CD14-positive monocyte (primary cell): ENCODE measurements at regions not wholly inside any gene's neighbourhood (a gene's known extent, or its start where the extent isn't known, plus 50 kb on each side); places are given as distances from the start of the nearest gene placed in this dataset.

ENCODE experiments used
- DNase-seq, 3 donors: peaks; one replicate each; pipeline ENCODE4 v3.0.0-alpha.2; 2011 to 2022
- H2AFZ ChIP-seq: 2 replicates; pipeline ENCODE4 v1.6.0; 2012; ENCODE audit warnings: mild to moderate bottlenecking, low read depth, low read length, inconsistent platforms; ENCODE audit not compliant: insufficient read depth, poor library complexity, severe bottlenecking
- H3K27ac ChIP-seq, 2 donors: 1 replicate in 1 of 2; 2 replicates in 1 of 2; pipeline ENCODE4 v1.5.1; 2012 to 2013; ENCODE audit warnings: low read length in 2 of 2, control low read depth in 1 of 2, inconsistent platforms in 1 of 2, low read depth in 1 of 2, mild to moderate bottlenecking in 1 of 2
- H3K27me3 ChIP-seq, 2 donors: one replicate each; pipeline versions ENCODE4 v1.6.0 to v1.6.1; 2011 to 2013; ENCODE audit warnings: low read length in 2 of 2; ENCODE audit not compliant: control insufficient read depth in 2 of 2, insufficient read depth in 2 of 2
- H3K36me3 ChIP-seq, 2 donors: replicated peaks in 1 of 2; 1 replicate in 1 of 2; 2 replicates in 1 of 2; pipeline versions ENCODE4 v1.5.1 to v1.6.1; 2012 to 2013; ENCODE audit warnings: low read length in 2 of 2, control low read depth in 1 of 2, inconsistent platforms in 1 of 2, mild to moderate bottlenecking in 1 of 2; ENCODE audit not compliant: insufficient read depth in 2 of 2, control insufficient read depth in 1 of 2
- H3K4me1 ChIP-seq, 2 donors: 1 replicate in 1 of 2; 2 replicates in 1 of 2; pipeline versions ENCODE4 v1.5.1 to v1.6.1; 2012 to 2013; ENCODE audit warnings: low read length in 2 of 2, control low read depth in 1 of 2, inconsistent platforms in 1 of 2, mild to moderate bottlenecking in 1 of 2, moderate library complexity in 1 of 2; ENCODE audit not compliant: insufficient read depth in 2 of 2, control insufficient read depth in 1 of 2
- H3K4me2 ChIP-seq: replicated peaks from 2 replicates; pipeline ENCODE3; 2012; ENCODE audit warnings: low read length, moderate library complexity, mild to moderate bottlenecking; ENCODE audit not compliant: poor library complexity, severe bottlenecking; ENCODE audit errors: extremely low read depth
- H3K4me3 ChIP-seq, 3 experiments: fragments of 200-600 bp in 1 of 3; sonication (generic) in 1 of 3; replicated peaks in 1 of 3; 1 replicate in 2 of 3; 2 replicates in 1 of 3; pipeline ENCODE4 v1.5.1; 2011 to 2013; ENCODE audit warnings: low read length in 3 of 3, mild to moderate bottlenecking in 3 of 3, control low read depth in 2 of 3, low read depth in 2 of 3, inconsistent platforms in 1 of 3, moderate library complexity in 1 of 3
- H3K79me2 ChIP-seq: 2 replicates; pipeline ENCODE4 v1.6.0; 2012; ENCODE audit warnings: mild to moderate bottlenecking, control low read depth, inconsistent platforms, low read length, moderate library complexity; ENCODE audit not compliant: insufficient read depth
- H3K9ac ChIP-seq: 2 replicates; pipeline ENCODE4 v1.6.0; 2017; ENCODE audit warnings: low read length, mild to moderate bottlenecking; ENCODE audit not compliant: insufficient read depth, poor library complexity, severe bottlenecking
- H3K9me3 ChIP-seq, 2 donors: replicated peaks in 1 of 2; 1 replicate in 1 of 2; 2 replicates in 1 of 2; pipeline versions ENCODE4 v1.5.1 to v1.6.1; 2012 to 2013; ENCODE audit warnings: low read length in 2 of 2, control low read depth in 1 of 2; ENCODE audit not compliant: control insufficient read depth in 1 of 2, insufficient read depth in 1 of 2
- H4K20me1 ChIP-seq: 2 replicates; pipeline ENCODE4 v1.6.0; 2012; ENCODE audit warnings: mild to moderate bottlenecking, low read length, control low read depth, moderate library complexity; ENCODE audit not compliant: insufficient read depth
- H3K27ac Mint-ChIP-seq, 7 donors: one replicate each; pipeline ENCODE4 v1.8.0; 2020; ENCODE audit warnings: mild to moderate bottlenecking in 7 of 7, mixed read lengths in 7 of 7, moderate library complexity in 6 of 7, inconsistent platforms in 2 of 7
- H3K27me3 Mint-ChIP-seq, 3 donors: one replicate each; pipeline ENCODE4 v1.8.0; 2021 to 2022; ENCODE audit warnings: low read depth in 3 of 3, mild to moderate bottlenecking in 3 of 3, mixed read lengths in 3 of 3, moderate library complexity in 3 of 3, inconsistent platforms in 1 of 3
- H3K36me3 Mint-ChIP-seq, 2 donors: one replicate each; pipeline ENCODE4 v1.8.0; 2020; ENCODE audit warnings: mixed read lengths in 2 of 2, inconsistent platforms in 1 of 2, mild to moderate bottlenecking in 1 of 2
- H3K4me1 Mint-ChIP-seq: one replicate; pipeline ENCODE4 v1.8.0; 2020; ENCODE audit warnings: mild to moderate bottlenecking, mixed read lengths
- H3K4me3 Mint-ChIP-seq, 2 donors: one replicate each; pipeline ENCODE4 v1.8.0; 2020; ENCODE audit warnings: mild to moderate bottlenecking in 2 of 2, mixed read lengths in 2 of 2, moderate library complexity in 1 of 2
- H3K9me3 Mint-ChIP-seq, 7 donors: one replicate each; pipeline ENCODE4 v1.8.0; 2020 to 2022; ENCODE audit warnings: mixed read lengths in 7 of 7, mild to moderate bottlenecking in 6 of 7, moderate library complexity in 6 of 7, inconsistent platforms in 2 of 7
- WGBS: methylation state at CpG from one replicate; pipeline ENCODE4 v1.1.5; 2013; ENCODE audit warnings: missing lambda C conversion rate; ENCODE audit not compliant: insufficient coverage; 5-methylcytosine and 5-hydroxymethylcytosine counted together
- intact Hi-C, 2 donors: fragments of 100-400 bp; cut with micrococcal nuclease; formaldehyde crosslinking; loops; one replicate each; pipeline versions ENCODE4 v1.15.0 to v1.15.1; 2023
- TF ChIP-seq, protein P1 (sequence below): fragments of 200-600 bp; IDR thresholded peaks from one replicate; pipeline ENCODE4 v1.8.0; 2022; ENCODE audit warnings: antibody characterized with exemption, mild to moderate bottlenecking

DNA sequence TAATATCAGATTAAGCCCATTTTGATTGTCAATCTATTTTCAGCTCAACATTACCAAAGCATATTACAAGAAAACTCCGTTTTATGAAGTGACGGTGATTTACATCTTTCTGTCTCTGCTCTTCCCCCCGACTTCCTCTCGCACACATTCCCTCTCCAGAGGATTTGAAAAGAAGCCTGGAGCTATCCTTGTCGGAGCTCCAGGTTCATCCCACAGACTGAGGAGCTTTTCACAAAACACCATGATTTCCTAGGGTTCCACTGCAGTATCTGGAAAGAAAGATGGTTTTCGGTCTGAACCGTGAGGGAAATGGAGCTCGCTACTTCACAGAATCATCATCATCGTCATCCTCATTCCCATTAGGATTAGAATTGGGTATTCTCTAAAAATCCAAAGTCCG lies 655.5 kb upstream of the MGMT start:
- no peaks in the 10 kb centered on the region for H3K36me3 Mint-ChIP-seq

DNA sequence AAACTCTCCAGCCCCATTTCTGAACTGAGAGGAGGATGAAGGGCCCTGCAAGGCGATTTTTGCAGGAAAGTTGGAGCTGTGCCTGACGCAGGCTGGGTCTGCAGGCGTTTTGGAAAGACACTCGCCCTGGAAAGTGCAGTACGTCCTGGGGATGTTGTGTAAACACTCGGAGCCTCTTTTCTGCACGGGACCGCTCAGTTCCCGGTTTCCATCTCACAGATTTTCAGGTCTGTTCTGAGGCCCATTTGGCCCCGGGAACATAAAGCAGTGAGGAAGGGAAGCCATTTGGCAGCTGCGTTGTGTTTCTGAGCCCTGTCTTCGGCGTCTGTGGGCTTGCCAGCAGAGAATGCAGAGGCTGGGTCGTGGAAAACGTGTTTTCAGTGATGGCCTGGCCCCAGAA lies 655.0 kb upstream of the MGMT start:
- no peak overlapping the region for H2AFZ ChIP-seq
- no peak overlapping the region for H3K4me3 ChIP-seq
- no peak for DNase-seq
- no peak overlapping the region for H3K9ac ChIP-seq
- H3K9me3 ChIP-seq = no peaks in the 10 kb centered on the region
- H3K27ac ChIP-seq = no peak overlapping the region
- Mint-ChIP-seq H3K36me3 (no peaks in the 10 kb centered on the region), H3K9me3 (peaks cover 0 to 5% (median 0%) of the 10 kb centered on the region in 7 donors), H3K27ac (no peak overlapping the region), H3K4me1 (no peaks in the 10 kb centered on the region), H3K4me3 (no peak overlapping the region), H3K27me3 (peaks cover 0 to 3% (median 0%) of the 10 kb centered on the region in 3 donors)
- TF ChIP-seq, protein P1, sequence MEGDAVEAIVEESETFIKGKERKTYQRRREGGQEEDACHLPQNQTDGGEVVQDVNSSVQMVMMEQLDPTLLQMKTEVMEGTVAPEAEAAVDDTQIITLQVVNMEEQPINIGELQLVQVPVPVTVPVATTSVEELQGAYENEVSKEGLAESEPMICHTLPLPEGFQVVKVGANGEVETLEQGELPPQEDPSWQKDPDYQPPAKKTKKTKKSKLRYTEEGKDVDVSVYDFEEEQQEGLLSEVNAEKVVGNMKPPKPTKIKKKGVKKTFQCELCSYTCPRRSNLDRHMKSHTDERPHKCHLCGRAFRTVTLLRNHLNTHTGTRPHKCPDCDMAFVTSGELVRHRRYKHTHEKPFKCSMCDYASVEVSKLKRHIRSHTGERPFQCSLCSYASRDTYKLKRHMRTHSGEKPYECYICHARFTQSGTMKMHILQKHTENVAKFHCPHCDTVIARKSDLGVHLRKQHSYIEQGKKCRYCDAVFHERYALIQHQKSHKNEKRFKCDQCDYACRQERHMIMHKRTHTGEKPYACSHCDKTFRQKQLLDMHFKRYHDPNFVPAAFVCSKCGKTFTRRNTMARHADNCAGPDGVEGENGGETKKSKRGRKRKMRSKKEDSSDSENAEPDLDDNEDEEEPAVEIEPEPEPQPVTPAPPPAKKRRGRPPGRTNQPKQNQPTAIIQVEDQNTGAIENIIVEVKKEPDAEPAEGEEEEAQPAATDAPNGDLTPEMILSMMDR = no peak
- no peaks in the 10 kb centered on the region for H3K79me2 ChIP-seq
- H3K4me1 ChIP-seq = no peaks in the 10 kb centered on the region
- no peaks in the 10 kb centered on the region for H3K27me3 ChIP-seq
- H4K20me1 ChIP-seq = no peaks in the 10 kb centered on the region
- WGBS = 89% methylated on average over 13 of the region's 15 CpGs
- H3K4me2 ChIP-seq = no peak overlapping the region
- no peaks in the 10 kb centered on the region for H3K36me3 ChIP-seq
- intact Hi-C loops = no loop called here

More for the DNA sequence above, 655.5 kb upstream of the MGMT start:
- Histone ChIP-seq H3K4me3 (no peak overlapping the region), H3K4me1 (no peaks in the 10 kb centered on the region), H3K4me2 (no peak overlapping the region), H3K79me2 (no peaks in the 10 kb centered on the region), H3K9me3 (no peaks in the 10 kb centered on the region), H3K9ac (no peak overlapping the region), H4K20me1 (no peaks in the 10 kb centered on the region), H3K27ac (no peak overlapping the region), H3K27me3 (no peaks in the 10 kb centered on the region), H2AFZ (no peak overlapping the region), H3K36me3 (no peaks in the 10 kb centered on the region)
- TF ChIP-seq, protein P1 = no peak
- intact Hi-C loops = no loop called here
- 86% methylated on average over 6 of the region's 10 CpGs for WGBS
- Mint-ChIP-seq H3K4me3 (no peak overlapping the region), H3K4me1 (no peaks in the 10 kb centered on the region), H3K27ac (no peak overlapping the region), H3K27me3 (peaks cover 0 to 3% (median 0%) of the 10 kb centered on the region in 3 donors), H3K9me3 (peaks cover 0 to 5% (median 0%) of the 10 kb centered on the region in 7 donors)
- no peak for DNase-seq
